COLO829 (cell line): ENCODE measurements at regions not wholly inside any gene's neighbourhood (a gene's known extent, or its start where the extent isn't known, plus 50 kb on each side); places are given as distances from the start of the nearest gene placed in this dataset.
"Not testable (repeated sequence)": the region's sequence is repeated elsewhere in the genome, so short reads cannot be mapped to it uniquely, and the experiment has no call there.

ENCODE experiments used
- DNase-seq: peaks from one replicate; pipeline ENCODE4 v3.0.0; 2012; ENCODE audit warnings: low spot score

GRCh38 chr7:80018941-80019808 is 115.5 kb upstream of the GNAI1 start:
- DNase-seq: peak; percentile 74

DNA sequence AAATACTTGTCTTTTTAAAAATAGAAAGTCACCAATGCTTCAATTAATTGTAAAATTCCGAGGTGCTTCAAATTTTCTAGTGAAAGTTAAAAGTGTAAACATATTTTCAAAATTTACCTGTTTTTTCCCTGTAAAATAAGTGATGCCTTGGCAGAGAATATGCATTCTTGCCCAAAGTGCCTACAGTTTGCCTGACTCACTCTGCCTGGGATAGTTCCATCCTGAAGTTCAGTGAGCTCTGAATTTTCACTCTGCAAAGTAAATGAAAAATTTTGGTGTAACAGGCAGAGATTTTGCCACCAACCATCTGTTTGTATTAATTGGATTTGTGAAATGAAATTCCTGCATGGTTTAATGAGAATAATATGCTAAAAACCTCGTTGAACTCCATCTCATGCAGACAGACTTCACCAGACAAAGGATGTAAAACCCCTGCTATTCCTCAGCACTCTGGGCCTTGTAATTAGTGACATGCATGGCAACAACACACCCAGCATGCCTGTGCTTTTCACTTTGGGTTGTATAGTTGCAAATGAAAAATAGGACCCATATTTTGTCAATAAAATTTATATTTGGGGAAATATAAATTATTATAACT is 117.4 kb upstream of the GNAI1 start:
- no peak for DNase-seq

DNA sequence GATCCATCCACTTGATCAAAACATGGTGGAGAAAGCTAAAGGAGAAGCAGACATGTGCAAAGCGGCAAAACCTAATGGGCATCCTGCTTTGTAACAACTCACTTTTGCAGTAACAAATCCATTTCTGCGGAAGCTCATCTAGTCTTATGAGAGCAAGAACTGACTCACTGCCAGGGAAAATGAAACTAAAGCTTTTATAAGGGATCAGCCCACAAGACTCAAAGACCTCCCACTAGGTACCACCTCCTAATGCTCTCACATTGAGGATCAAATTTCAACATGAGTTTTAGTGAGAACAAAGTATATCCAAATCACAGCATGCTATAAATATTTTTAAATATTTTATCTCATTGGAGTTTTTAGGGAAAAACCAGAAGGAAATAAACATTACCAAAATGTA is 120.1 kb upstream of the GNAI1 start:
- no peak for DNase-seq

DNA sequence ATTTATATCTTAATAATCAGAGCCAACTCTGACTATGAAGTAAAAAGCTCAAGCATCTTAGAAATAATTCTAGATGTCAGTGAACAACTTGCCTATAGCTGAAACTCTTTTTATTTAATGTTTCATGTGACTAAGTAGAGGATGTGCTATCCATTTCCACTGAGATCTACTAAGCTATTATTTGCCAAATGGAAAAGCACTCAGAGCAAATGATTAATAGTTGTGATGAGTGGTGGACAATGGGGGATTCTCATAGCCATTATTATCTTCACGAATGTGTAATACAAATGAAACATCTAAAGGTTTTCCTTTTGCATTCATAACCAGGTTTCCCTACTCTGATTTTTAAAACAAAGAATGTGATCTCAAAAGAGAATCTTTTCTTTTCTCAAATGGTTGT is 126.6 kb upstream of the GNAI1 start:
- DNase-seq: no peak

GRCh38 chr7:80002865-80003264 is 131.8 kb upstream of the GNAI1 start:
- no peak for DNase-seq

DNA sequence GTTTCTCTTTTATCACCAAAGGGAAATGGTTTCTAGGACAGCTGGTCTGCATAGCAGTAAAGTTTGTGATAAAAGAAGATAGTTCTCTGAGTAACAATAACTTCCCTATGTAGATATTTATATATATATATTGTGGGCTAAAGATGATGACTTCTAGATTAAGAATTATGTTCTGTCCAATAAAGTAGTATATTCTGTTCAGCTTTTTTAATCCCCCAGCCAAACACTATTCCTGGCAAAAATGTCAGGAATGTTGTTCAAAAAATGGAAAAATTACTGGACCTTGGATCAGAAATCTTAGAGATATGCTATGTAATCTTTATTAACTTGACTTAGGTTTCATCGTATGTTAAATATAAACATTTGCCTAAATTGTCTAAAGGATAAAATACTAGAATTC is 136.3 kb upstream of the GNAI1 start:
- DNase-seq: no peak

- no peak for DNase-seq
These were observed 137.3 kb upstream of the GNAI1 start for GRCh38 chr7:79997345-79997744.

- not testable (repeated sequence) for DNase-seq
These were observed 138.9 kb upstream of the GNAI1 start for GRCh38 chr7:79995741-79996140.

DNA sequence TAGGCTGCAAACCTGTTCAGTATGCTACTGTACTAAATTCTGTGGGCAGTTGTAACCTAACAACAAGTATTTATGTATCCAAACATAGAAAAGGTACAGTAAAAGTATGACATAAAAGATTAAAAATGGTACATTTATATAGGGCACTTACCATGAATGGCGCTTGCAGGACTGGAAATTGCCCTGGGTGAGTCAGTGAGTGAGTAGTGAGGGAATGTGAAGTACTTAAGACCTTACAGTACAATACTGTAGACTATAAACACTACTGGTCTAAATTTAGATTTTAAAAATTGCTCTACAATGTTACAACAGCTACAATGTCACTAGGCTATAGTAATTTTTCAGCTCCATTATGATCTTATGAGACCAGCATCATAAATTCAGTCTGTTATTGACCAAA is 146.0 kb upstream of the GNAI1 start:
- DNase-seq: no peak

DNA sequence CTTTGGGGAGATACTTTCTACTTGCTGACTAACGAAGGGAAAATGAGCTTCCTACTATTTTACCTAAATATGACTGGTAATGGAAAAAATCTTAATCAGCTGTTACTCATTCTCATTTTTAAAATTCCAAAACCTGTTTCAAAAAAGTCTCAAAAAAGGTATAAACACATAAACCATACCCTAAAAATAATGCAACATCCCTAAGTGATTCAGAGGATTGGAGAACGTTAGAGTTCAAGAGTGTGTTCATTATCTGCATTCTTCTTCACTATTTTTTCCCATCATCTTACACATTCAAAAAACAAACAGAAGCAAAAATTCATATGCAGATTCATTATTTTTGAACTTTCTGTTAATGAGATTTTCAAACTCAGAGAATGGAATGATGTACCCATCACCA is 150.4 kb upstream of the GNAI1 start:
- DNase-seq: no peak

DNA sequence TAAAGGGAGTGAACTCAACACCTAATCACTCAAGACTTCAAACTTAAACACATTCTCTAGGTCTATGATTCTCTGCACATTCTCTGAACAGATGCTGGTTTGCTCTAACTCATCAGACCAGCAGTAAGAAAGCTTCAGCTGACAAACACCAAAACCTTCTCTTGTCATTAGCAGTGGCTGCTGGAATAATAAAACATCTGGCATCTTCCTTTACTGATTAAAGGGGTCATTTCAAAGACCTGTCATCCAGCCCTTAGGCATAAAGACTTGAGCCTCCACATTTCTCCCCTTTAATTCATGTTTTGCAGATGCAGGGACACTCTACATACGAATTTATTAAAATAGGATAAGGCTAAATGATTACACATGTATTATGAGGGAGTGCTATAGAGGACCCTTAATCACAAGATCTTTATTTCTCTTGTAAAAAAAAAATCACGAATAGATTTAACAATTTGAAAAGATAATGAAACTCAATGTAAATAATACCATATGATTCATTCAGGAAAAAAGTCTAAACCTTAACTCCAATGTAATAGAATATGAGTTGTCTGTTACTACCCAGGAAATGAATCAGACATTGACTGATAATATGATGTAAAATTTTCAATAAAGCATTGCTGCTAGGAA is 152.4 kb upstream of the GNAI1 start:
- DNase-seq: no peak

GRCh38 chr7:79980376-79980775 is 154.3 kb upstream of the GNAI1 start:
- DNase-seq: no peak

GRCh38 chr7:79979437-79979836 is 155.2 kb upstream of the GNAI1 start:
- DNase-seq: no peak

- DNase-seq: no peak
These were observed 157.2 kb upstream of the GNAI1 start for GRCh38 chr7:79977481-79977880.

- not testable (repeated sequence) for DNase-seq
These were observed 158.0 kb upstream of the GNAI1 start for GRCh38 chr7:79976711-79977020.

GRCh38 chr7:79975986-79976710 is 158.5 kb upstream of the GNAI1 start:
- not testable (repeated sequence) for DNase-seq

- DNase-seq: no peak
These were observed 161.2 kb upstream of the GNAI1 start for GRCh38 chr7:79973455-79973854.

DNA sequence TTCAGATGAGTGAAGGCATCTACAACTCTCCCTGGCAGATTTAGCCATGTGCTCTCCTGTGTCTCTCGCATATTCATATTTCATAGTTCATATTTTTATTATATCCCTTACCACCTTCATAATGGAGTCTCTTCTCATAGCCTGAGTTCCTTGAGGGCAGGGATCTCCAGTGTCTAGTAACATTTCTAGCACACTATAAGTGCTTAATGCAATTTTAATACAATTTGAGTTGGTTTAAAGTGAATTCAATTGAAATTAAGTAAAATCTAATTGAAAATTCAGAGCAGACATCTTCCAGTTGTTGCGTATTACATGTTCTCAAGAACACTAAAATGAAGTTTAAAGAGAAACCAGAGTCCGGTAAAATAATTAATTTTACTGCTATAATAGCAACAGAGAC is 163.6 kb upstream of the GNAI1 start:
- no peak for DNase-seq

DNA sequence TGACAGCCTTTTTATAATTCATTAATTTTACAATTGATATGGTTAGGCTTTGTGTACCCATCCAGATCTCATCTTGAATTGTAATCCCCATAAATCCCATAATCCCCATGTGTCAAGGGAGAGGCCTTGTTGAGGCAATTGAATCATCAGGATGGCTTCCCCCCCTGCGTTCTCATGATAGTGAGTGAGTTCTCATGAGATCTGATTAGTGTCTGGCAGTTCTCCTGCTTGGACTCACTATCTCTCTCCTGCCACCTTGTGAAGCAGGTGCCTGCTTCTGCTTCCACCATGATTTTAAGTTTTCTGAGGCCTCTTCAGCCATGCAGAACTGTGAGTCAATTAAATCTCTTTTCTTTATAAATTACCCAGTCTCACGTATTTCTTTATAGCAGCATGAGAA is 165.7 kb upstream of the GNAI1 start:
- no peak for DNase-seq

DNA sequence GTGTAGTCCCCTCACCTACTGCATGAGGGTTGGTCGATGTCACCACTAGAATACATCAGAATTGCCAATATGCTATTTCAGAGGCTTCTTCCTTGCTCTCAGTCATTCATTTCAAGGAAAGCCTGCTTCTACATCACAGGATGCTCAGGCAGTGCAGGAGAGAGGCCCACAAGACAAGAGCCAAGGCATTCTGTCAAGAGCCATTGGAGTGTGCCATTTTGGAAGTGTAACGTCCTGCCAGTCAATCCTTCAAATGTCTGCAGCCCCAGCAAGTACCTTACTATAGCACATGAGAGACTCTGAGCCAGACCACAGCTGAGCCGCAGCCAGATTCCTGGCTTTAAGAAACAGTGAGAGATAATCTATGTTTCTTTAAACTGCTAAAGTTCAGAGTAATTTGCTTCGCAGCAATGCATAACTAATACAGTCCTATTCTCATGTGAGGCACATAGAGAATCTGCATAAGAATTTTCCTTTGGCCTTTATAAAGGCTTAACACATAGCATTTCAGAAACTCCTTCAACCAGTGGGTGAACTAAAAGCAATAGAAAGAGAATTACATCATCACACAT is 166.5 kb upstream of the GNAI1 start:
- DNase-seq: no peak

DNA sequence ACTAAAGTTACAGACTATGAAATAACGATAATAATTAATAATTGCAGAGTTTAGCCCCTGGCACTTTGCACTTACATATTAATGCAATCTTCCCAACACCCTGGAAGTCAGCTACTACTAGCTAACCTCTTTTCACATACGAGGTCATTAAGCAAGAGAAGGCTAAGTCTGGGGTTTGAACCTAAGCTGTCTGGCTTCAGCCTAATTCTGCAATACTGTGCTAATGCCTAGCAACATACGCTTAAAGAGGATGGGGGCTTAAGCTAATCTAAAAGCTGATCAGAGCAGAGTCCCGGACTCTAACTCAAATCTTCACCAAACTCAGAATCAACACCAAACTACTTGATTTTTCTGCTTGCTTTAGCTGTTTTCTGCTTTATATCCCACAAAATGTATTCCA is 168.7 kb upstream of the GNAI1 start:
- no peak for DNase-seq

DNA sequence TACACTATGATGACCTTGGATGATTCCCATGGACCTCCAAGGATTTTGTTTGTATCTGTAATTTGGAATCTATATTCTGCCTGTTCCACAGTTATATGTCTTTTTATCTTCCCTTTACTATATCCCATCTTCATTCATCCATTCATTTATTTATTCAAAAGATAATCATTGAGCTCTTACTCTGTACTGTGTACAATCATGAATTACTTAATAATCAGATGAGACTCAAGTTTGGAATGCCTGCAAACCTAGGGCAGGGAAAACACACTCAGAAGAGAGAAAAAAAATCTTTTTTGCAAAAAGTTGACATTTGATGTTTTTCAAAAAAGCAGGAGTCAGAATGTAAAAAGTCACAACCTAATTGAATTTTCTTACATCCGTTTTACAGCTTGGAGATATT is 170.2 kb upstream of the GNAI1 start:
- DNase-seq: no peak

GRCh38 chr7:79953130-79953529 is 181.5 kb upstream of the GNAI1 start:
- no peak for DNase-seq
